H1 (cell line): ENCODE measurements at regions not wholly inside any gene's neighbourhood (a gene's known extent, or its start where the extent isn't known, plus 50 kb on each side); places are given as distances from the start of the nearest gene placed in this dataset.

Experiments
- EP300 ChIP-seq, 2 experiments: IDR thresholded peaks; 1 replicate in 1 of 2; 2 replicates in 1 of 2; pipeline ENCODE4 v1.6.1; 2011 to 2012; ENCODE audit warnings: low read depth in 2 of 2, low read length in 2 of 2, mild to moderate bottlenecking in 2 of 2, borderline replicate concordance in 1 of 2, inconsistent platforms in 1 of 2, moderate library complexity in 1 of 2
- EZH2 ChIP-seq: fragments of 200-600 bp; sonication (generic); IDR thresholded peaks from 2 replicates; pipeline ENCODE4 v1.7.1; 2012; ENCODE audit warnings: low read depth, mild to moderate bottlenecking, moderate library complexity, low read length, inconsistent platforms; ENCODE audit not compliant: severe bottlenecking
- TF ChIP-seq, protein P1 (sequence below), 3 experiments: IDR thresholded peaks; 1 replicate in 2 of 3; 2 replicates in 1 of 3; pipeline versions ENCODE4 v1.5.1 to v1.6.1; 2011; ENCODE audit warnings: low read length in 3 of 3, mild to moderate bottlenecking in 3 of 3, inconsistent platforms in 2 of 3, low read depth in 1 of 3, moderate library complexity in 1 of 3; ENCODE audit not compliant: insufficient read depth in 1 of 3; ENCODE audit errors: control extremely low read depth in 1 of 3

DNA sequence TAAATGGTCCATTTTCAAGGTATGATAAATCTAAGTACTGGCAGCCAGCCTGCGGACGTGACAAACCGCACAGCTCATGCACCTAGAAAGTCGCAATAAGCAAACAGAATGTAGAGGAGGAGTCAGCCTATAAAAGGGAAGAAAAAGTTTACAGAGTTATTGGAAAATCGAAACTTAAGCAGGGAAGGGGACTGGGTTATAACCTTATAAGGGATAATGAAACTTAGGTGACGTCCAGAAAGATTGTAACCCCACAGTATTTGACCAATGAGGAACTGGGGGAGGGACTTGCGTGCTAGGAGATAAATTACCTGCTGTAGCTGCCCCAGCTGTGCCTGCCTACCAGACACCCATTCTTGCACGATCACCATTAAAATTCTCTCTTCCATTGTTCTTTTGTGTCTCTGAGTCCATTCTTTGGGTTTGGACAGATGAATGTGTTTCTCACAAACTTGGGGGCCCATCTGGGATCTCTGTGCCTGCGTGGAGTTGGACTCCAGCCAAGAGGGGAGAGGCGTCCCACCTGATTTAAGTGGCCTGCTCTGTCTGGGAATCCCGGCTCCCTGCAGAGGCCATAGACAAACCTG is 61.0 kb downstream of the ZCCHC12 start:
- TF ChIP-seq EZH2 (no peak), EP300 (IDR thresholded peaks at IDR 0.05; ENCODE audit: borderline replicate concordance in 1 of 2, low read depth in 2 of 2, low read length in 2 of 2) (no peak)
- TF ChIP-seq, protein P1, sequence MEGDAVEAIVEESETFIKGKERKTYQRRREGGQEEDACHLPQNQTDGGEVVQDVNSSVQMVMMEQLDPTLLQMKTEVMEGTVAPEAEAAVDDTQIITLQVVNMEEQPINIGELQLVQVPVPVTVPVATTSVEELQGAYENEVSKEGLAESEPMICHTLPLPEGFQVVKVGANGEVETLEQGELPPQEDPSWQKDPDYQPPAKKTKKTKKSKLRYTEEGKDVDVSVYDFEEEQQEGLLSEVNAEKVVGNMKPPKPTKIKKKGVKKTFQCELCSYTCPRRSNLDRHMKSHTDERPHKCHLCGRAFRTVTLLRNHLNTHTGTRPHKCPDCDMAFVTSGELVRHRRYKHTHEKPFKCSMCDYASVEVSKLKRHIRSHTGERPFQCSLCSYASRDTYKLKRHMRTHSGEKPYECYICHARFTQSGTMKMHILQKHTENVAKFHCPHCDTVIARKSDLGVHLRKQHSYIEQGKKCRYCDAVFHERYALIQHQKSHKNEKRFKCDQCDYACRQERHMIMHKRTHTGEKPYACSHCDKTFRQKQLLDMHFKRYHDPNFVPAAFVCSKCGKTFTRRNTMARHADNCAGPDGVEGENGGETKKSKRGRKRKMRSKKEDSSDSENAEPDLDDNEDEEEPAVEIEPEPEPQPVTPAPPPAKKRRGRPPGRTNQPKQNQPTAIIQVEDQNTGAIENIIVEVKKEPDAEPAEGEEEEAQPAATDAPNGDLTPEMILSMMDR (IDR thresholded peaks at IDR 0.05; ENCODE audit: control extremely low read depth in 1 of 3, insufficient read depth in 1 of 3, low read depth in 1 of 3, low read length in 3 of 3): no peak
